Tibial nerve (tissue), 4 donors: ENCODE measurements at regions not wholly inside any gene's neighbourhood (a gene's known extent, or its start where the extent isn't known, plus 50 kb on each side); places are given as distances from the start of the nearest gene placed in this dataset.

Experiments used
- DNase-seq, 2 donors: peaks; one replicate each; pipeline ENCODE4 v3.0.0-alpha.2; 2019; ENCODE audit warnings: low spot score in 2 of 2
- H3K27ac ChIP-seq, 4 donors: fragments of 200-600 bp; sonication (generic) in 3 of 4; one replicate each; pipeline ENCODE4 v1.5.1; 2017 to 2019; ENCODE audit warnings: mild to moderate bottlenecking in 1 of 4
- H3K27me3 ChIP-seq, 2 donors: fragments of 200-600 bp; sonication (generic) in 1 of 2; one replicate each; pipeline versions ENCODE4 v1.5.1 to v1.6.0; 2017 to 2019
- H3K36me3 ChIP-seq, 3 donors: fragments of 200-600 bp; sonication (generic); one replicate each; pipeline ENCODE4 v1.5.1; 2018 to 2019
- H3K4me1 ChIP-seq, 4 donors: fragments of 200-600 bp; sonication (generic) in 3 of 4; one replicate each; pipeline ENCODE4 v1.5.1; 2017 to 2019
- H3K4me3 ChIP-seq, 4 donors: fragments of 200-600 bp; sonication (generic) in 3 of 4; one replicate each; pipeline ENCODE4 v1.5.1; 2017 to 2019; ENCODE audit warnings: mild to moderate bottlenecking in 1 of 4, moderate library complexity in 1 of 4
- H3K9me3 ChIP-seq, 4 donors: fragments of 200-600 bp; sonication (generic) in 3 of 4; one replicate each; pipeline ENCODE4 v1.5.1; 2017 to 2019
- CTCF ChIP-seq, 5 experiments: fragments of 200-600 bp in 3 of 5; fragments of 450-650 bp in 2 of 5; sonication (generic) in 3 of 5; IDR thresholded peaks; one replicate each; pipeline ENCODE4 v1.5.1; 2016 to 2019; ENCODE audit warnings: antibody characterized with exemption in 5 of 5, mild to moderate bottlenecking in 3 of 5, moderate library complexity in 2 of 5
- EP300 ChIP-seq, 2 donors: sonication (generic); formaldehyde crosslinking; IDR thresholded peaks; one replicate each; pipeline ENCODE4 v1.6.1; 2017; ENCODE audit warnings: antibody characterized with exemption in 2 of 2, mild to moderate bottlenecking in 1 of 2
- POLR2A ChIP-seq, 2 donors: fragments of 450-650 bp; IDR thresholded peaks; one replicate each; pipeline ENCODE4 v1.6.1; 2017; ENCODE audit warnings: antibody characterized with exemption in 2 of 2, mild to moderate bottlenecking in 2 of 2, moderate library complexity in 2 of 2
- WGBS, 2 donors: methylation state at CpG; one replicate each; pipeline ENCODE4 v1.1.5; 2018; 5-methylcytosine and 5-hydroxymethylcytosine counted together

- H3K36me3 ChIP-seq = no peaks in the 10 kb centered on the region
- no peak for DNase-seq
- no peak overlapping the region for H3K27ac ChIP-seq
- no peak for TF ChIP-seq POLR2A (IDR thresholded peaks at IDR 0.05)
- TF ChIP-seq EP300 (IDR thresholded peaks at IDR 0.05) = no peak
- TF ChIP-seq CTCF (IDR thresholded peaks at IDR 0.05) = no peak
- H3K27me3 ChIP-seq = no peaks in the 10 kb centered on the region
- WGBS, 2 donors = 94% methylated on average over 4 of the region's 4 CpGs
- H3K4me1 ChIP-seq = peaks cover 0 to 10% (median 0%) of the 10 kb centered on the region in 4 donors
- H3K9me3 ChIP-seq = no peaks in the 10 kb centered on the region
- H3K4me3 ChIP-seq = no peak overlapping the region
Measured at GRCh38 chr9:72431036-72431435, 66.0 kb upstream of the ZFAND5 start.

GRCh38 chr9:72428329-72428728 is 63.3 kb upstream of the ZFAND5 start:
- H3K4me3 ChIP-seq = no peak overlapping the region
- 13 to 21% methylated on average over 1 of the region's 1 CpG for WGBS, 2 donors
- H3K36me3 ChIP-seq = no peaks in the 10 kb centered on the region
- H3K9me3 ChIP-seq = no peaks in the 10 kb centered on the region
- H3K27me3 ChIP-seq = no peaks in the 10 kb centered on the region
- H3K4me1 ChIP-seq = peaks cover 0 to 10% (median 0%) of the 10 kb centered on the region in 4 donors
- H3K27ac ChIP-seq = peak overlapping the region in 2 of 4 donors; percentile 33 to 46
- DNase-seq = no peak
- TF ChIP-seq CTCF (IDR thresholded peaks at IDR 0.05) = no peak

- DNase-seq = no peak
- no peak overlapping the region for H3K27ac ChIP-seq
- H3K4me1 ChIP-seq = peaks cover 0 to 10% (median 0%) of the 10 kb centered on the region in 4 donors
- no peaks in the 10 kb centered on the region for H3K27me3 ChIP-seq
- no peaks in the 10 kb centered on the region for H3K9me3 ChIP-seq
- no peak overlapping the region for H3K4me3 ChIP-seq
- WGBS, 2 donors = 87 to 97% methylated on average over 1 of the region's 1 CpG
- H3K36me3 ChIP-seq = no peaks in the 10 kb centered on the region
- TF ChIP-seq EP300 (IDR thresholded peaks at IDR 0.05) = no peak
- TF ChIP-seq POLR2A (IDR thresholded peaks at IDR 0.05) = no peak
- TF ChIP-seq CTCF (IDR thresholded peaks at IDR 0.05) = no peak
Measured at GRCh38 chr9:72427801-72428200, 62.8 kb upstream of the ZFAND5 start.

- Histone ChIP-seq H3K9me3 (no peaks in the 10 kb centered on the region), H3K36me3 (no peaks in the 10 kb centered on the region), H3K27ac (no peak overlapping the region), H3K4me3 (no peak overlapping the region), H3K4me1 (peaks cover 0 to 10% (median 0%) of the 10 kb centered on the region in 4 donors), H3K27me3 (no peaks in the 10 kb centered on the region)
- TF ChIP-seq CTCF (IDR thresholded peaks at IDR 0.05) (no peak), POLR2A (IDR thresholded peaks at IDR 0.05) (no peak), EP300 (IDR thresholded peaks at IDR 0.05) (peak in 1 of 2 donors; percentile 53)
- no peak for DNase-seq
Measured at GRCh38 chr9:72424131-72424530, 59.1 kb upstream of the ZFAND5 start.

GRCh38 chr9:72422214-72422613 is 57.2 kb upstream of the ZFAND5 start:
- 91 to 93% methylated on average over 11 of the region's 11 CpGs for WGBS, 2 donors
- no peak overlapping the region for H3K4me3 ChIP-seq
- no peaks in the 10 kb centered on the region for H3K27me3 ChIP-seq
- H3K4me1 ChIP-seq = no peaks in the 10 kb centered on the region
- H3K36me3 ChIP-seq = no peaks in the 10 kb centered on the region
- TF ChIP-seq POLR2A (IDR thresholded peaks at IDR 0.05) = no peak
- no peak for TF ChIP-seq EP300 (IDR thresholded peaks at IDR 0.05)
- TF ChIP-seq CTCF (IDR thresholded peaks at IDR 0.05) = no peak
- no peak overlapping the region for H3K27ac ChIP-seq
- H3K9me3 ChIP-seq = no peaks in the 10 kb centered on the region
- DNase-seq = no peak
